CD8-positive, alpha-beta memory T cell (primary cell): ENCODE measurements at regions not wholly inside any gene's neighbourhood (a gene's known extent, or its start where the extent isn't known, plus 50 kb on each side); places are given as distances from the start of the nearest gene placed in this dataset.
"Not testable (repeated sequence)": the region's sequence is repeated elsewhere in the genome, so short reads cannot be mapped to it uniquely, and the experiment has no call there.

Experiments
- CTCF ChIA-PET: fragments of 350-600 bp; sonication (Branson Sonifier 250); formaldehyde crosslinking; loops from one replicate; lab custom pipeline; 2021; ENCODE audit warnings: antibody characterized with exemption; lab: Charles Lee
- POLR2A ChIA-PET: fragments of 350-600 bp; sonication (Branson Sonifier 250); formaldehyde crosslinking; loops from one replicate; lab custom pipeline; 2021; ENCODE audit warnings: antibody characterized with exemption; lab: Charles Lee
- DNase-seq, 5 donors: peaks; one replicate each; pipeline versions ENCODE4 v3.0.0 to v3.0.0-alpha.2; 2020 to 2022; ENCODE audit warnings: mixed read lengths in 1 of 5
- H3K27ac ChIP-seq: one replicate; pipeline ENCODE4 v1.7.0; 2013; ENCODE audit warnings: low read depth, mild to moderate bottlenecking, low read length, moderate library complexity
- H3K27me3 ChIP-seq: 2 replicates; pipeline ENCODE4 v1.7.0; 2013; ENCODE audit warnings: low read length, mild to moderate bottlenecking; ENCODE audit not compliant: insufficient read depth, poor library complexity, severe bottlenecking
- H3K36me3 ChIP-seq: 2 replicates; pipeline ENCODE4 v1.7.0; 2013; ENCODE audit warnings: mild to moderate bottlenecking, low read length, moderate library complexity; ENCODE audit not compliant: insufficient read depth
- H3K4me1 ChIP-seq: 2 replicates; pipeline ENCODE4 v1.7.0; 2013; ENCODE audit warnings: mild to moderate bottlenecking, low read length, moderate library complexity; ENCODE audit not compliant: insufficient read depth
- H3K4me3 ChIP-seq: 2 replicates; pipeline ENCODE4 v1.7.0; 2013; ENCODE audit warnings: mild to moderate bottlenecking, low read length
- H3K9me3 ChIP-seq: 2 replicates; pipeline ENCODE4 v1.7.0; 2013; ENCODE audit warnings: mild to moderate bottlenecking, low read length
- H3K27ac Mint-ChIP-seq, 8 donors: one replicate each; pipeline ENCODE4 v1.8.0; 2020 to 2021; ENCODE audit warnings: mixed read lengths in 8 of 8, mild to moderate bottlenecking in 6 of 8, inconsistent platforms in 3 of 8, moderate library complexity in 3 of 8
- H3K27me3 Mint-ChIP-seq, 2 donors: one replicate each; pipeline ENCODE4 v1.8.0; 2020 to 2021; ENCODE audit warnings: mixed read lengths in 2 of 2, mild to moderate bottlenecking in 1 of 2, moderate library complexity in 1 of 2
- H3K36me3 Mint-ChIP-seq, 3 donors: one replicate each; pipeline ENCODE4 v1.8.0; 2020 to 2021; ENCODE audit warnings: mixed read lengths in 3 of 3, inconsistent platforms in 1 of 3, mild to moderate bottlenecking in 1 of 3
- H3K4me1 Mint-ChIP-seq, 3 donors: one replicate each; pipeline ENCODE4 v1.8.0; 2020 to 2021; ENCODE audit warnings: mixed read lengths in 3 of 3, inconsistent platforms in 1 of 3, mild to moderate bottlenecking in 1 of 3
- H3K4me3 Mint-ChIP-seq, 7 donors: one replicate each; pipeline ENCODE4 v1.8.0; 2020 to 2021; ENCODE audit warnings: mixed read lengths in 7 of 7, mild to moderate bottlenecking in 6 of 7, moderate library complexity in 4 of 7, inconsistent platforms in 2 of 7
- H3K9me3 Mint-ChIP-seq, 5 donors: one replicate each; pipeline ENCODE4 v1.8.0; 2020 to 2022; ENCODE audit warnings: mixed read lengths in 5 of 5, mild to moderate bottlenecking in 3 of 5, moderate library complexity in 2 of 5, inconsistent platforms in 1 of 5

GRCh38 chr1:67609577-67610341 lies 75.2 kb upstream of the GADD45A start:
- Mint-ChIP-seq H3K27ac (no peak overlapping the region), H3K36me3 (no peaks in the 10 kb centered on the region), H3K9me3 (no peaks in the 10 kb centered on the region), H3K4me3 (no peak overlapping the region), H3K4me1 (peaks cover 0 to 7% (median 4%) of the 10 kb centered on the region in 3 donors), H3K27me3 (peaks cover 2 to 18% of the 10 kb centered on the region in 2 donors)
- Histone ChIP-seq H3K36me3 (no peaks in the 10 kb centered on the region), H3K4me1 (no peaks in the 10 kb centered on the region), H3K9me3 (no peaks in the 10 kb centered on the region), H3K27me3 (no peaks in the 10 kb centered on the region), H3K4me3 (no peak overlapping the region), H3K27ac (no peak overlapping the region)
- POLR2A ChIA-PET, result no interaction called here
- DNase-seq, result no peak
- CTCF ChIA-PET, result no interaction called here

- DNase-seq, result no peak
- no peaks in the 10 kb centered on the region for H3K36me3 ChIP-seq
- H3K4me1 ChIP-seq, result no peaks in the 10 kb centered on the region
- H3K4me3 Mint-ChIP-seq, result no peak overlapping the region
- H3K27ac Mint-ChIP-seq, result no peak overlapping the region
- no peaks in the 10 kb centered on the region for H3K27me3 ChIP-seq
- CTCF ChIA-PET, result no interaction called here
- H3K9me3 Mint-ChIP-seq, result no peaks in the 10 kb centered on the region
- H3K36me3 Mint-ChIP-seq, result no peaks in the 10 kb centered on the region
- POLR2A ChIA-PET, result no interaction called here
- no peak overlapping the region for H3K4me3 ChIP-seq
- no peak overlapping the region for H3K27ac ChIP-seq
- H3K27me3 Mint-ChIP-seq, result peaks cover 4 to 24% of the 10 kb centered on the region in 2 donors
- no peaks in the 10 kb centered on the region for H3K9me3 ChIP-seq
- H3K4me1 Mint-ChIP-seq, result peaks cover 0 to 7% (median 4%) of the 10 kb centered on the region in 3 donors
These were observed 74.6 kb upstream of the GADD45A start for GRCh38 chr1:67610450-67610849.

- CTCF ChIA-PET, result no interaction called here
- Mint-ChIP-seq H3K9me3 (no peaks in the 10 kb centered on the region), H3K4me3 (no peak overlapping the region), H3K27ac (no peak overlapping the region), H3K27me3 (peaks cover 6 to 33% of the 10 kb centered on the region in 2 donors), H3K36me3 (no peaks in the 10 kb centered on the region), H3K4me1 (peaks cover 0 to 7% (median 4%) of the 10 kb centered on the region in 3 donors)
- H3K27me3 ChIP-seq, result no peaks in the 10 kb centered on the region
- H3K4me1 ChIP-seq, result no peaks in the 10 kb centered on the region
- H3K36me3 ChIP-seq, result no peaks in the 10 kb centered on the region
- no peak for DNase-seq
- POLR2A ChIA-PET, result no interaction called here
- no peak overlapping the region for H3K4me3 ChIP-seq
- no peak overlapping the region for H3K27ac ChIP-seq
- H3K9me3 ChIP-seq, result no peaks in the 10 kb centered on the region
These were observed 73.2 kb upstream of the GADD45A start for GRCh38 chr1:67611846-67612245.

GRCh38 chr1:67612788-67613241 lies 72.2 kb upstream of the GADD45A start:
- Histone ChIP-seq H3K27me3 (no peaks in the 10 kb centered on the region), H3K9me3 (no peaks in the 10 kb centered on the region), H3K27ac (no peak overlapping the region), H3K36me3 (no peaks in the 10 kb centered on the region), H3K4me3 (no peak overlapping the region), H3K4me1 (no peaks in the 10 kb centered on the region)
- H3K27me3 Mint-ChIP-seq, result peaks cover 8 to 37% of the 10 kb centered on the region in 2 donors
- DNase-seq, result no peak
- H3K36me3 Mint-ChIP-seq, result no peaks in the 10 kb centered on the region
- ChIA-PET POLR2A (no interaction called here), CTCF (no interaction called here)
- no peaks in the 10 kb centered on the region for H3K9me3 Mint-ChIP-seq
- peaks cover 0 to 2% (median 2%) of the 10 kb centered on the region in 3 donors for H3K4me1 Mint-ChIP-seq
- H3K27ac Mint-ChIP-seq, result no peak overlapping the region
- H3K4me3 Mint-ChIP-seq, result no peak overlapping the region

- H3K36me3 ChIP-seq, H3K27ac ChIP-seq, H3K4me3 ChIP-seq, H3K4me1 ChIP-seq, H3K4me3 Mint-ChIP-seq, H3K9me3 ChIP-seq, POLR2A ChIA-PET, H3K4me1 Mint-ChIP-seq, DNase-seq, H3K27ac Mint-ChIP-seq, H3K9me3 Mint-ChIP-seq, CTCF ChIA-PET, H3K36me3 Mint-ChIP-seq, H3K27me3 ChIP-seq: not testable (repeated sequence)
- peaks cover 13 to 43% of the 10 kb centered on the region in 2 donors for H3K27me3 Mint-ChIP-seq
These were observed 71.5 kb upstream of the GADD45A start for GRCh38 chr1:67613479-67613878.

DNA sequence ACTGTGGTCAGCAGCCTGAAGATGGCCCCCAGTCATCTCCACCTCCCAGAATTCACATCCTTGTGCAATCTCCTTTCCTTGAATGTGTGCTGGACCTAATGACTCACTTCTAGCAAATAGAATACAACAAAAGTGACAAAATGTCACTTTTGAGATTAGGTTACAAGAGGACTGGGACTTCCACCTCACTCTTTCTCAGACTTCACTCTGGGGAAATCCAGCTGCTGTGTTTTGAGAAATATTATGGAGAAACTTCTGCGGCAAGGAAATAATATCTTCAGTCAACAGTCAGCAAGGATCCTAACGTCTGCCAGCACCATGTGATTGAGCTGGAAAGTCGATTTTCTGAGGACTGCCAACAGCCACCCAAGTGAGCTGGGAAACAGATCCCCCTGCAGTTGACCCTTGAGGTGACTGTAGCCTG lies 70.5 kb upstream of the GADD45A start:
- H3K27me3 ChIP-seq, result no peaks in the 10 kb centered on the region
- H3K9me3 ChIP-seq, result no peaks in the 10 kb centered on the region
- H3K4me3 ChIP-seq, result no peak overlapping the region
- no peak for DNase-seq
- POLR2A ChIA-PET, result no interaction called here
- CTCF ChIA-PET, result no interaction called here
- no peaks in the 10 kb centered on the region for H3K4me1 Mint-ChIP-seq
- H3K9me3 Mint-ChIP-seq, result no peaks in the 10 kb centered on the region
- no peaks in the 10 kb centered on the region for H3K36me3 ChIP-seq
- no peak overlapping the region for H3K4me3 Mint-ChIP-seq
- H3K27me3 Mint-ChIP-seq, result peaks cover 13 to 50% of the 10 kb centered on the region in 2 donors
- no peak overlapping the region for H3K27ac Mint-ChIP-seq
- no peaks in the 10 kb centered on the region for H3K4me1 ChIP-seq
- H3K27ac ChIP-seq, result no peak overlapping the region
- no peaks in the 10 kb centered on the region for H3K36me3 Mint-ChIP-seq

DNA sequence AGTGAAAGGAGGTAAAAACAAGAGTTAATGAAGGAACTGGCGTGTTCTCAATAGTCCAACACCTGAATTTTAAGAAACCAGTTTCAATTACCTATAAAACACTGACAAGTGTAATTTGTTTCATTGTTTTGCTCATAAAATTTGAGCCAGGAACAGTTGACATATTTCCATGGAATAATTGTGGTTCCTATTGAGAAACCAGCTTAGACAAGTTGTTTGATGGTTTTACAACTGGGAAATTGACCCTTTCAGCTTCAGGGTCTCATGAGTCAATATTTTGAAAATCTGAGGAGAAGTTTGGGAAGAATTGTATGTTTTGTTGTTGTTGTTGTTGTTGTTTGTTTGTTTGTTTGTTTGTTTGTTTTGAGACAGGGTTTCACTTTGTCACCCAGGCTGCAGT lies 69.1 kb upstream of the GADD45A start:
- H3K9me3 Mint-ChIP-seq, result no peaks in the 10 kb centered on the region
- Histone ChIP-seq H3K27me3 (no peaks in the 10 kb centered on the region), H3K36me3 (no peaks in the 10 kb centered on the region), H3K4me3 (no peak overlapping the region), H3K27ac (no peak overlapping the region), H3K4me1 (no peaks in the 10 kb centered on the region), H3K9me3 (no peaks in the 10 kb centered on the region)
- POLR2A ChIA-PET, result no interaction called here
- no peaks in the 10 kb centered on the region for H3K4me1 Mint-ChIP-seq
- H3K27ac Mint-ChIP-seq, result no peak overlapping the region
- CTCF ChIA-PET, result no interaction called here
- no peak overlapping the region for H3K4me3 Mint-ChIP-seq
- no peaks in the 10 kb centered on the region for H3K36me3 Mint-ChIP-seq
- DNase-seq, result no peak
- H3K27me3 Mint-ChIP-seq, result peaks cover 14 to 58% of the 10 kb centered on the region in 2 donors

- ChIA-PET POLR2A (no interaction called here), CTCF (no interaction called here)
- Mint-ChIP-seq H3K4me1 (no peaks in the 10 kb centered on the region), H3K4me3 (no peak overlapping the region), H3K27me3 (peaks cover 14 to 58% of the 10 kb centered on the region in 2 donors), H3K27ac (no peak overlapping the region), H3K9me3 (no peaks in the 10 kb centered on the region), H3K36me3 (no peaks in the 10 kb centered on the region)
- Histone ChIP-seq H3K4me1 (no peaks in the 10 kb centered on the region), H3K27ac (no peak overlapping the region), H3K4me3 (no peak overlapping the region), H3K27me3 (no peaks in the 10 kb centered on the region), H3K36me3 (no peaks in the 10 kb centered on the region), H3K9me3 (no peaks in the 10 kb centered on the region)
- DNase-seq, result no peak
These were observed 68.5 kb upstream of the GADD45A start for GRCh38 chr1:67616394-67616985.
